PC-3 (cell line): ENCODE measurements at regions not wholly inside any gene's neighbourhood (a gene's known extent, or its start where the extent isn't known, plus 50 kb on each side); places are given as distances from the start of the nearest gene placed in this dataset.
A peak's percentile ranks its signal among the peaks of the same experiment; 100 is the strongest.

ENCODE experiments used
- ATAC-seq: fragments of 200-7000 bp; cut with Tn5 transposase; 2 replicates; pipeline ENCODE4 v1.9.1; 2020; ENCODE audit warnings: mild to moderate bottlenecking, moderate library complexity
- BruUV-seq: library from RNA; stranded (reverse); fragments of 400-500 nt; replicated peaks from 2 replicates; lab custom pipeline; 2021; lab: Mats Ljungman, UMichigan
- CTCF ChIA-PET: fragments of 300-600 bp; sonication (Branson Sonifier 250); formaldehyde crosslinking; loops from one replicate; lab custom pipeline; 2022; ENCODE audit warnings: antibody characterized with exemption; lab: Charles Lee
- POLR2A ChIA-PET: fragments of 300-600 bp; sonication (Branson Sonifier 250); formaldehyde crosslinking; loops from one replicate; lab custom pipeline; 2022; ENCODE audit warnings: antibody characterized with exemption; ENCODE audit not compliant: unreplicated experiment; lab: Charles Lee
- DNase-seq: peaks from one replicate; pipeline ENCODE4 v3.0.0-alpha.2; 2015
- H2AFZ ChIP-seq: fragments of 300-600 bp; sonication (generic); 2 replicates; pipeline ENCODE4 v1.6.0; 2016; ENCODE audit warnings: antibody characterized with exemption, low read length
- H3F3A ChIP-seq: fragments of 300-600 bp; sonication (generic); one replicate; pipeline ENCODE4 v1.6.0; 2017; ENCODE audit warnings: antibody characterized with exemption, low read length, control low read depth, mild to moderate bottlenecking; ENCODE audit not compliant: unreplicated experiment
- H3K27ac ChIP-seq: fragments of 300-600 bp; sonication (generic); 2 replicates; pipeline ENCODE4 v1.5.1; 2016; ENCODE audit warnings: mild to moderate bottlenecking, low read length
- H3K27me3 ChIP-seq: fragments of 300-600 bp; sonication (generic); 2 replicates; pipeline ENCODE4 v1.6.1; 2016; ENCODE audit warnings: low read length, mixed read lengths
- H3K36me3 ChIP-seq: fragments of 300-600 bp; sonication (generic); 2 replicates; pipeline ENCODE4 v1.6.1; 2016; ENCODE audit warnings: low read depth, mixed run types, low read length, mixed read lengths
- H3K4me1 ChIP-seq: fragments of 300-600 bp; sonication (generic); 2 replicates; pipeline ENCODE4 v1.5.1; 2016; ENCODE audit warnings: low read length; ENCODE audit not compliant: insufficient read depth
- H3K4me2 ChIP-seq: fragments of 300-600 bp; sonication (generic); 2 replicates; pipeline ENCODE4 v1.6.0; 2016; ENCODE audit warnings: low read length
- H3K4me3 ChIP-seq: fragments of 300-600 bp; sonication (generic); 2 replicates; pipeline ENCODE4 v1.5.1; 2016; ENCODE audit warnings: mild to moderate bottlenecking, low read length, mixed read lengths
- H3K79me2 ChIP-seq: fragments of 300-600 bp; sonication (generic); 2 replicates; pipeline ENCODE4 v1.6.1; 2017; ENCODE audit warnings: low read length, mixed read lengths
- H3K9ac ChIP-seq: fragments of 300-600 bp; sonication (generic); 2 replicates; pipeline ENCODE4 v1.6.0; 2016; ENCODE audit warnings: mild to moderate bottlenecking, low read length
- H3K9me2 ChIP-seq: fragments of 300-600 bp; sonication (generic); replicated peaks from 2 replicates; pipeline ENCODE4 v1.6.1; 2016; ENCODE audit warnings: mixed run types, low read length, mixed read lengths
- H3K9me3 ChIP-seq: fragments of 300-600 bp; sonication (generic); 2 replicates; pipeline ENCODE4 v1.6.1; 2016; ENCODE audit warnings: low read length, mixed read lengths
- H4K20me1 ChIP-seq: fragments of 300-600 bp; sonication (generic); 2 replicates; pipeline ENCODE4 v1.6.1; 2016; ENCODE audit warnings: low read length, mixed read lengths
- CTCF ChIP-seq: fragments of 300-600 bp; sonication (generic); conservative IDR thresholded peaks from 2 replicates; pipeline ENCODE4 v1.5.1; 2017; ENCODE audit warnings: antibody characterized with exemption, low read depth, mild to moderate bottlenecking, low read length
- EZH2 ChIP-seq: fragments of 300-600 bp; sonication (generic); IDR thresholded peaks from one replicate; pipeline ENCODE4 v1.6.1; 2017; ENCODE audit warnings: antibody characterized with exemption, mild to moderate bottlenecking, low read length; ENCODE audit not compliant: unreplicated experiment
- EZH2phosphoT487 ChIP-seq: fragments of 300-600 bp; sonication (generic); IDR thresholded peaks from 2 replicates; pipeline ENCODE4 v1.6.1; 2018; ENCODE audit warnings: mild to moderate bottlenecking, antibody characterized with exemption, low read length, borderline replicate concordance
- intact Hi-C: fragments of 100-400 bp; cut with micrococcal nuclease; formaldehyde crosslinking; loops from 2 replicates; pipeline ENCODE4 v1.9.0; 2023

GRCh38 chrX:40805404-40805803 is 70.1 kb upstream of the MED14 start:
- Histone ChIP-seq H3F3A (no peaks in the 10 kb centered on the region), H3K9me3 (no peaks in the 10 kb centered on the region), H2AFZ (no peak overlapping the region), H3K79me2 (no peaks in the 10 kb centered on the region), H4K20me1 (no peaks in the 10 kb centered on the region), H3K36me3 (no peaks in the 10 kb centered on the region), H3K9me2 (no peaks in the 10 kb centered on the region), H3K27me3 (no peaks in the 10 kb centered on the region), H3K4me2 (no peak overlapping the region), H3K4me1 (no peaks in the 10 kb centered on the region), H3K9ac (no peak overlapping the region), H3K27ac (no peak overlapping the region), H3K4me3 (no peak overlapping the region)
- POLR2A ChIA-PET = no interaction called here
- BruUV-seq = no TSS peak
- intact Hi-C loops = no loop called here
- no peak for DNase-seq
- CTCF ChIA-PET = no interaction called here
- TF ChIP-seq EZH2phosphoT487 = no peak
- TF ChIP-seq EZH2 = no peak
- no peak for TF ChIP-seq CTCF
- ATAC-seq = no peak

- Histone ChIP-seq H3F3A (no peaks in the 10 kb centered on the region), H3K9me3 (no peaks in the 10 kb centered on the region), H3K27ac (no peak overlapping the region), H3K4me2 (no peak overlapping the region), H3K4me1 (no peaks in the 10 kb centered on the region), H3K79me2 (no peaks in the 10 kb centered on the region), H3K9me2 (no peaks in the 10 kb centered on the region), H4K20me1 (no peaks in the 10 kb centered on the region), H3K4me3 (no peak overlapping the region), H3K36me3 (no peaks in the 10 kb centered on the region), H3K9ac (no peak overlapping the region), H2AFZ (no peak overlapping the region), H3K27me3 (no peaks in the 10 kb centered on the region)
- intact Hi-C loops = no loop called here
- POLR2A ChIA-PET = no interaction called here
- CTCF ChIA-PET = no interaction called here
- TF ChIP-seq CTCF = no peak
- no peak for TF ChIP-seq EZH2
- TF ChIP-seq EZH2phosphoT487 = no peak
- DNase-seq (peak; percentile 35), ATAC-seq (peak; percentile 33; the same call in 1 of the 2 replicates)
- no TSS peak for BruUV-seq
Observed at GRCh38 chrX:40806513-40807220, 71.3 kb upstream of the MED14 start.

- intact Hi-C loops = no loop called here
- no peaks in the 10 kb centered on the region for H3F3A ChIP-seq
- POLR2A ChIA-PET = no interaction called here
- no peaks in the 10 kb centered on the region for H3K9me2 ChIP-seq
- H3K36me3 ChIP-seq = no peaks in the 10 kb centered on the region
- ATAC-seq (no peak), DNase-seq (no peak)
- no peak overlapping the region for H3K4me2 ChIP-seq
- TF ChIP-seq EZH2 (no peak), CTCF (no peak), EZH2phosphoT487 (no peak)
- BruUV-seq = no TSS peak
- no peaks in the 10 kb centered on the region for H3K79me2 ChIP-seq
- no peak overlapping the region for H3K9ac ChIP-seq
- no peak overlapping the region for H2AFZ ChIP-seq
- CTCF ChIA-PET = no interaction called here
- no peak overlapping the region for H3K4me3 ChIP-seq
- no peaks in the 10 kb centered on the region for H3K27me3 ChIP-seq
- no peak overlapping the region for H3K27ac ChIP-seq
- H3K9me3 ChIP-seq = no peaks in the 10 kb centered on the region
- no peaks in the 10 kb centered on the region for H3K4me1 ChIP-seq
- H4K20me1 ChIP-seq = no peaks in the 10 kb centered on the region
Observed at GRCh38 chrX:40807384-40807783, 72.0 kb upstream of the MED14 start.
